ENCODE measurements at regions not wholly inside any gene's neighbourhood (a gene's known extent, or its start where the extent isn't known, plus 50 kb on each side); places are given as distances from the start of the nearest gene placed in this dataset.

- H3K27me3 ChIP-seq = no peaks in the 10 kb centered on the region
- TF ChIP-seq CTCF (IDR thresholded peaks at IDR 0.05) = no peak
Measured at GRCh38 chr15:38201714-38202113, 50.9 kb upstream of the SPRED1 start.

DNA sequence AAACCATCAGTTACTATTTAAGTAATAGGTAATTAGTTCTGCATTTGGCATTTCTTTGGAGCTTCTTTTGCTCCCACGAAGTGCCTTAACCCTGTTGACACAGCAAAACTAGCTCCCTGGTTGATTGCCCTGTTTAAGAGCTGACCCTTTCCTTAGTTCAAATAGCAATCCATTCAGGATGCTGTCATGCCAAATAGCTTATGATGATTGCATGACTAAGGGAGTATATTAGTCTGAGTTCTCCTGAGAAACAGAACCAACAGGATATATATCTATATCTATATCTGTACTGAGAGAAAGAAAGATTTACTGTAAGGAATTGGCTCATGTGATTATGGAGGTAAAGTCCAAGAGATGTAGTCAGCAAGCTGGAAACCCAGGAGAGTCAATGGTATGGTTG, 50.3 kb upstream of the SPRED1 start:
- Histone ChIP-seq H3K4me1 (ENCODE audit: control insufficient read depth in 1 of 2, insufficient read depth in 1 of 2, low read depth in 1 of 2, low read length in 1 of 2) (no peaks in the 10 kb centered on the region), H3K4me3 (ENCODE audit: low read depth in 1 of 2, low read length in 1 of 2) (no peak overlapping the region), H3K27ac (no peak overlapping the region), H3K36me3 (no peaks in the 10 kb centered on the region), H3K27me3 (no peaks in the 10 kb centered on the region), H3K9me3 (no peaks in the 10 kb centered on the region)
- no peak for TF ChIP-seq CTCF (IDR thresholded peaks at IDR 0.05)

More at GRCh38 chr15:38201714-38202113, 50.9 kb upstream of the SPRED1 start:
- H3K9me3 ChIP-seq = no peaks in the 10 kb centered on the region
- no peak overlapping the region for H3K4me3 ChIP-seq (ENCODE audit: low read depth in 1 of 2, low read length in 1 of 2)
- H3K4me1 ChIP-seq (ENCODE audit: control insufficient read depth in 1 of 2, insufficient read depth in 1 of 2, low read depth in 1 of 2, low read length in 1 of 2) = no peaks in the 10 kb centered on the region
- no peaks in the 10 kb centered on the region for H3K36me3 ChIP-seq
- H3K27ac ChIP-seq = no peak overlapping the region

Data from neutrophil (primary cell).